ENCODE measurements at regions not wholly inside any gene's neighbourhood (a gene's known extent, or its start where the extent isn't known, plus 50 kb on each side); places are given as distances from the start of the nearest gene placed in this dataset.

GRCh38 chr1:53396573-53397268, 62.5 kb upstream of the DMRTB1 start:
- Histone ChIP-seq H4K5ac (ENCODE audit: low read depth, low read length) (no peak overlapping the region), H3K14ac (replicated peaks; ENCODE audit: low read depth, low read length) (no peak overlapping the region), H2AK5ac (ENCODE audit: low read depth, low read length) (no peak overlapping the region), H3K56ac (ENCODE audit: extremely low read depth, insufficient read depth, low read length) (no peak overlapping the region), H3K9me1 (ENCODE audit: insufficient read depth, low read length) (no peaks in the 10 kb centered on the region), H3K79me1 (ENCODE audit: low read depth in 1 of 2, low read length in 2 of 2) (no peaks in the 10 kb centered on the region), H3K9me3 (ENCODE audit: control insufficient read depth, insufficient read depth, low read length) (no peaks in the 10 kb centered on the region), H2BK20ac (ENCODE audit: low read depth, low read length) (no peak overlapping the region), H2BK5ac (ENCODE audit: low read depth, low read length, poor library complexity, severe bottlenecking) (no peak overlapping the region), H3K18ac (ENCODE audit: low read depth, low read length) (no peak overlapping the region), H3K9ac (ENCODE audit: low read depth, low read length) (no peak overlapping the region), H2BK15ac (ENCODE audit: low read depth, low read length) (no peak overlapping the region), H4K20me1 (ENCODE audit: insufficient read depth, low read length) (no peaks in the 10 kb centered on the region; the same call in 1 of the 2 replicates), H2BK120ac (ENCODE audit: low read depth, low read length) (no peak overlapping the region), H3K27me3 (ENCODE audit: control insufficient read depth, insufficient read depth, low read length) (peaks cover 30% of the 10 kb centered on the region), H3K4me1 (ENCODE audit: control insufficient read depth, insufficient read depth, low read length) (no peaks in the 10 kb centered on the region), H2AK9ac (replicated peaks; ENCODE audit: low read depth, low read length, poor library complexity) (peak overlapping the region; percentile 16), H4K8ac (ENCODE audit: low read depth in 2 of 2, low read length in 2 of 2) (no peak overlapping the region), H3K4ac (ENCODE audit: low read depth, low read length) (no peak overlapping the region), H3K4me2 (ENCODE audit: low read depth, low read length) (no peak overlapping the region), H2AFZ (replicated peaks; ENCODE audit: low read length, poor library complexity) (no peak overlapping the region), H3K27ac (ENCODE audit: insufficient read depth, low read length) (no peak overlapping the region), H4K91ac (ENCODE audit: insufficient read depth, low read depth, low read length) (no peak overlapping the region), H3K36me3 (ENCODE audit: control insufficient read depth, insufficient read depth, low read length) (no peaks in the 10 kb centered on the region), H3K4me3 (ENCODE audit: insufficient read depth, low read depth, low read length) (no peak overlapping the region), H3K23ac (ENCODE audit: low read depth, low read length) (no peak overlapping the region; the same call in 1 of the 2 replicates)
- WGBS, 2 experiments (ENCODE audit: extremely low coverage in 2 of 2, insufficient read length in 1 of 2), result 47% methylated on average over 3 of the region's 8 CpGs; no CpG with 5 or more reads in 1 of the 2 experiments
- POLR2A ChIA-PET (ENCODE audit: unreplicated experiment), result no interaction called here
- CTCF ChIA-PET, result no interaction called here
- no TSS peak for BruUV-seq (replicated peaks)
- intact Hi-C loops (cut with micrococcal nuclease), result no loop called here
- ATAC-seq (ENCODE audit: low read depth) (no peak), DNase-seq (no peak)
- in situ Hi-C loops (cut with MboI; ENCODE audit: low sequenced_read_pairs), result no loop called here
- dilution Hi-C loops (cut with HindIII; ENCODE audit: low sequenced_read_pairs, unreplicated experiment), result no loop called here
- no peak for TF ChIP-seq MAZ (IDR thresholded peaks at IDR 0.05; ENCODE audit: borderline replicate concordance, low read depth, low read length)
- TF ChIP-seq MAFK (IDR thresholded peaks at IDR 0.05; ENCODE audit: low read depth, low read length), result no peak
- TF ChIP-seq NFE2L2 (IDR thresholded peaks at IDR 0.05; ENCODE audit: low read depth, low read length), result no peak
- no peak for TF ChIP-seq CTCF (conservative IDR thresholded peaks at IDR 0.05; ENCODE audit: low read depth, low read length)
- no peak for TF ChIP-seq RCOR1 (IDR thresholded peaks at IDR 0.05; ENCODE audit: insufficient replicate concordance, low read length)
- TF ChIP-seq RFX5 (IDR thresholded peaks at IDR 0.05; ENCODE audit: low read depth, low read length), result no peak
- TF ChIP-seq SMC3 (IDR thresholded peaks at IDR 0.05; ENCODE audit: low read depth, low read length), result no peak

Data from IMR-90 (cell line).